SK-N-SH (cell line): ENCODE measurements at regions not wholly inside any gene's neighbourhood (a gene's known extent, or its start where the extent isn't known, plus 50 kb on each side); places are given as distances from the start of the nearest gene placed in this dataset.

Experiments used
- CTCF ChIA-PET: fragments of 300-600, 350-600 bp; formaldehyde crosslinking; extraction: SDS; loops from one replicate; lab custom pipeline; 2021; lab: Yijun Ruan, JAX
- POLR2A ChIA-PET: fragments of 350-600 bp; sonication (Branson Sonifier 250); formaldehyde crosslinking; extraction: SDS; loops from one replicate; lab custom pipeline; 2020; ENCODE audit warnings: antibody characterized with exemption, inconsistent platforms; lab: Yijun Ruan, JAX
- DNase-seq: peaks from one replicate; pipeline ENCODE4 v3.0.0; 2012
- H2AFZ ChIP-seq: fragments of 200-600 bp; sonication (generic); 2 replicates; pipeline ENCODE4 v1.8.1; 2016; ENCODE audit warnings: antibody characterized with exemption, mild to moderate bottlenecking, low read depth
- H3F3A ChIP-seq: fragments of 200-600 bp; sonication (generic); replicated peaks from 2 replicates; pipeline ENCODE3; 2016; ENCODE audit warnings: antibody characterized with exemption, mild to moderate bottlenecking; ENCODE audit not compliant: insufficient read depth
- H3K27ac ChIP-seq, 2 experiments: fragments of 200-500 bp in 1 of 2; fragments of 200-600 bp in 1 of 2; sonication (Bioruptor generic) in 1 of 2; sonication (generic), shearing (Covaris generic) in 1 of 2; 2 replicates each; pipeline versions ENCODE4 v1.5.1 to v1.6.1; 2014 to 2016; ENCODE audit warnings: low read depth in 2 of 2, inconsistent platforms in 1 of 2, low read length in 1 of 2, mild to moderate bottlenecking in 1 of 2, mixed read lengths in 1 of 2
- H3K27me3 ChIP-seq: fragments of 200-600 bp; sonication (generic), shearing (Covaris generic); 2 replicates; pipeline ENCODE4 v1.6.1; 2016; ENCODE audit warnings: mixed run types; ENCODE audit not compliant: insufficient read depth
- H3K36me3 ChIP-seq, 2 experiments: fragments of 200-500 bp in 1 of 2; fragments of 200-600 bp in 1 of 2; sonication (Bioruptor generic) in 1 of 2; sonication (generic) in 1 of 2; replicated peaks in 1 of 2; 2 replicates each; pipeline versions ENCODE3 to v1.5.1; 2014 to 2016; ENCODE audit warnings: low read length in 1 of 2, mild to moderate bottlenecking in 1 of 2; ENCODE audit not compliant: insufficient read depth in 2 of 2, control insufficient read depth in 1 of 2
- H3K4me1 ChIP-seq, 2 experiments: fragments of 200-500 bp in 1 of 2; fragments of 200-600 bp in 1 of 2; sonication (Bioruptor generic) in 1 of 2; sonication (generic), shearing (Covaris generic) in 1 of 2; 2 replicates each; pipeline versions ENCODE4 v1.5.1 to v1.6.1; 2014 to 2016; ENCODE audit warnings: low read depth in 1 of 2, low read length in 1 of 2, mixed run types in 1 of 2; ENCODE audit not compliant: insufficient read depth in 2 of 2, control insufficient read depth in 1 of 2
- H3K4me2 ChIP-seq: fragments of 200-600 bp; sonication (generic), shearing (Covaris generic); 2 replicates; pipeline ENCODE4 v1.6.1; 2017; ENCODE audit warnings: mixed run types
- H3K4me3 ChIP-seq, 2 experiments: fragments of 200-500 bp in 1 of 2; fragments of 200-600 bp in 1 of 2; sonication (Bioruptor generic) in 1 of 2; sonication (generic), shearing (Covaris generic) in 1 of 2; 2 replicates each; pipeline versions ENCODE4 v1.5.1 to v1.8.1; 2014 to 2016; ENCODE audit warnings: low read depth in 2 of 2, inconsistent platforms in 1 of 2, low read length in 1 of 2, mild to moderate bottlenecking in 1 of 2, mixed read lengths in 1 of 2, moderate library complexity in 1 of 2
- H3K79me2 ChIP-seq: fragments of 200-600 bp; sonication (generic); 2 replicates; pipeline ENCODE4 v1.8.1; 2017; ENCODE audit warnings: mild to moderate bottlenecking; ENCODE audit not compliant: insufficient read depth
- H3K9ac ChIP-seq: fragments of 200-600 bp; sonication (generic); 2 replicates; pipeline ENCODE4 v1.6.1; 2017; ENCODE audit warnings: mixed run types
- H3K9me2 ChIP-seq: fragments of 200-600 bp; sonication (generic); 2 replicates; pipeline ENCODE4 v1.6.1; 2017; ENCODE audit warnings: mixed run types
- H3K9me3 ChIP-seq: fragments of 200-600 bp; sonication (generic); 2 replicates; pipeline ENCODE4 v1.6.1; 2017; ENCODE audit warnings: mixed run types, mild to moderate bottlenecking, moderate library complexity
- H4K20me1 ChIP-seq: fragments of 200-600 bp; sonication (generic); 2 replicates; pipeline ENCODE4 v1.6.1; 2017; ENCODE audit warnings: mild to moderate bottlenecking, mixed run types; ENCODE audit not compliant: insufficient read depth
- EP300 ChIP-seq, 2 experiments: IDR thresholded peaks; 2 replicates each; pipeline versions ENCODE4 v1.4.0 to v1.6.1; 2012; ENCODE audit warnings: borderline replicate concordance in 1 of 2, low read depth in 1 of 2, low read length in 1 of 2
- FOXJ3 ChIP-seq: sonication (generic); formaldehyde crosslinking; IDR thresholded peaks from 2 replicates; pipeline ENCODE4 v1.5.1; 2020; ENCODE audit warnings: mild to moderate bottlenecking, missing genetic modification reagents
- FOXM1 ChIP-seq: IDR thresholded peaks from 2 replicates; pipeline ENCODE4 v1.4.0; 2012; ENCODE audit warnings: low read depth, mild to moderate bottlenecking
- JUND ChIP-seq: IDR thresholded peaks from 2 replicates; pipeline ENCODE4 v1.4.0; 2012
- MEF2A ChIP-seq: IDR thresholded peaks from 2 replicates; pipeline ENCODE4 v1.4.0; 2012; ENCODE audit warnings: low read depth, borderline replicate concordance
- MXI1 ChIP-seq: IDR thresholded peaks from 2 replicates; pipeline ENCODE4 v1.6.1; 2012; ENCODE audit warnings: mild to moderate bottlenecking, low read depth, low read length, improper control_type of control experiment
- NRF1 ChIP-seq: IDR thresholded peaks from 2 replicates; pipeline ENCODE4 v1.6.1; 2012; ENCODE audit warnings: low read depth, mild to moderate bottlenecking, low read length
- POLR2AphosphoS5 ChIP-seq: IDR thresholded peaks from 2 replicates; pipeline ENCODE4 v1.6.1; 2012; ENCODE audit warnings: low read depth, low read length
- RAD21 ChIP-seq: IDR thresholded peaks from 2 replicates; pipeline ENCODE4 v1.6.1; 2012; ENCODE audit warnings: mild to moderate bottlenecking, low read length
- RCOR1 ChIP-seq: fragments of 150-350 bp; IDR thresholded peaks from 2 replicates; pipeline ENCODE4 v1.6.1; 2017; ENCODE audit warnings: antibody characterized with exemption, low read length
- RFX5 ChIP-seq: IDR thresholded peaks from 2 replicates; pipeline ENCODE4 v1.6.1; 2012; ENCODE audit warnings: mild to moderate bottlenecking, improper control_type of control experiment, low read length
- SMC3 ChIP-seq: IDR thresholded peaks from 2 replicates; pipeline ENCODE4 v1.6.1; 2012; ENCODE audit warnings: low read depth, low read length, improper control_type of control experiment
- TCF12 ChIP-seq: IDR thresholded peaks from 2 replicates; pipeline ENCODE4 v1.4.0; 2012
- TEAD4 ChIP-seq: IDR thresholded peaks from 2 replicates; pipeline ENCODE4 v1.4.0; 2012; ENCODE audit warnings: mild to moderate bottlenecking, borderline replicate concordance; ENCODE audit not compliant: insufficient read depth
- YY1 ChIP-seq: IDR thresholded peaks from 2 replicates; pipeline ENCODE4 v1.4.0; 2012; ENCODE audit warnings: low read depth, mild to moderate bottlenecking
- WGBS: methylation state at CpG from one replicate; pipeline ENCODE4 v1.1.6; 2017; ENCODE audit warnings: low lambda C conversion rate; 5-methylcytosine and 5-hydroxymethylcytosine counted together
- TF ChIP-seq, protein P1 (sequence below): IDR thresholded peaks from 2 replicates; pipeline ENCODE4 v1.4.0; 2012; ENCODE audit warnings: low read depth, borderline replicate concordance
- TF ChIP-seq, protein P2 (sequence below): fragments of 150-350 bp; IDR thresholded peaks from 2 replicates; pipeline ENCODE4 v1.6.1; 2017; ENCODE audit warnings: antibody characterized with exemption, low read length, low read depth, borderline replicate concordance
- TF ChIP-seq, protein P3 (sequence below): IDR thresholded peaks from 2 replicates; pipeline ENCODE4 v1.4.0; 2012; ENCODE audit warnings: low read depth, borderline replicate concordance
- TF ChIP-seq, protein P4 (sequence below): IDR thresholded peaks from 2 replicates; pipeline ENCODE4; 2012
- TF ChIP-seq, protein P5 (sequence below): fragments of 200-600 bp; sonication (generic); IDR thresholded peaks from 2 replicates; pipeline ENCODE4 v1.6.1; 2017; ENCODE audit warnings: antibody characterized with exemption, mild to moderate bottlenecking, moderate library complexity

DNA sequence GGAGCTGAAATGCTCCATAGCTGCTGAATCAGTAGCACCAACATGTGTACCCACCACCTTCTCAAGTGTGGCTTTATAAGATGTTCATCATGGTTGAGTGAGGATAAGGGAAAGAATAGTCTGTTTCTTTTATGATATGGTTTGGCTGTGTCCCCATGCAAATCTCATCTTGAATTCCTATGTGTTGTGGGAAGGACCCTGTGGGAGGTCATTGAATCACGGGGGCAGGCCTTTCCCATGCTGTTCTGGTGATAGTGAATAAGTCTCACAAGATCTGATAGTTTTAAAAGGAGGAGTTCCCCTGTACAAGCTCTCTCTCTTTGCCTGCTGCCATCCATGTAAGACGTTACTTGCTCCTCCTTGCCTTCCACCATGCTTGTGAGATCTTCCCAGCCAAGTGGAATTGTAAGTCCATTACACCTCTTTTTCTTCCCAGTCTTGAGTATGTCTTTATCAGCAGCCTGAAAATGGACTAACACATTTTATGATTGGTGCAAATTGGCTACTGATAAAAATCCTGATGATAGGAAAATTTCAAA is 799.9 kb downstream of the TNS3 start:
- Histone ChIP-seq H3F3A (no peaks in the 10 kb centered on the region), H3K79me2 (no peaks in the 10 kb centered on the region), H3K36me3 (no peaks in the 10 kb centered on the region), H3K9ac (no peak overlapping the region), H3K9me2 (no peaks in the 10 kb centered on the region), H4K20me1 (no peaks in the 10 kb centered on the region), H2AFZ (no peak overlapping the region), H3K4me3 (no peak overlapping the region), H3K9me3 (peaks cover 8% of the 10 kb centered on the region; the same call in 1 of the 2 replicates), H3K4me1 (peaks cover 0 to 15% of the 10 kb centered on the region in 2 experiments; a peak in 1 of 4 replicates), H3K27me3 (no peaks in the 10 kb centered on the region), H3K27ac (no peak overlapping the region), H3K4me2 (no peak overlapping the region)
- 41% methylated on average over 2 of the region's 2 CpGs for WGBS
- DNase-seq: no peak
- CTCF ChIA-PET: interaction anchor here (1.1 kb wide), 1 partner anchor 91 kb away, joined by 3 read pairs; no protein-coding TSS in a partner anchor
- TF ChIP-seq EP300 (IDR thresholded peaks at IDR 0.05; ENCODE audit: borderline replicate concordance in 1 of 2, low read depth in 1 of 2, low read length in 1 of 2) (no peak), RFX5 (no peak), MXI1 (no peak), JUND (no peak), FOXJ3 (CRISPR knock-in tag) (no peak), NRF1 (no peak), FOXM1 (no peak), RCOR1 (no peak), MEF2A (no peak), SMC3 (no peak), TEAD4 (no peak), POLR2AphosphoS5 (no peak), RAD21 (no peak), TCF12 (no peak), YY1 (no peak)
- TF ChIP-seq, protein P1, sequence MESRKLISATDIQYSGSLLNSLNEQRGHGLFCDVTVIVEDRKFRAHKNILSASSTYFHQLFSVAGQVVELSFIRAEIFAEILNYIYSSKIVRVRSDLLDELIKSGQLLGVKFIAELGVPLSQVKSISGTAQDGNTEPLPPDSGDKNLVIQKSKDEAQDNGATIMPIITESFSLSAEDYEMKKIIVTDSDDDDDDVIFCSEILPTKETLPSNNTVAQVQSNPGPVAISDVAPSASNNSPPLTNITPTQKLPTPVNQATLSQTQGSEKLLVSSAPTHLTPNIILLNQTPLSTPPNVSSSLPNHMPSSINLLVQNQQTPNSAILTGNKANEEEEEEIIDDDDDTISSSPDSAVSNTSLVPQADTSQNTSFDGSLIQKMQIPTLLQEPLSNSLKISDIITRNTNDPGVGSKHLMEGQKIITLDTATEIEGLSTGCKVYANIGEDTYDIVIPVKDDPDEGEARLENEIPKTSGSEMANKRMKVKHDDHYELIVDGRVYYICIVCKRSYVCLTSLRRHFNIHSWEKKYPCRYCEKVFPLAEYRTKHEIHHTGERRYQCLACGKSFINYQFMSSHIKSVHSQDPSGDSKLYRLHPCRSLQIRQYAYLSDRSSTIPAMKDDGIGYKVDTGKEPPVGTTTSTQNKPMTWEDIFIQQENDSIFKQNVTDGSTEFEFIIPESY: no peak
- TF ChIP-seq, protein P2, sequence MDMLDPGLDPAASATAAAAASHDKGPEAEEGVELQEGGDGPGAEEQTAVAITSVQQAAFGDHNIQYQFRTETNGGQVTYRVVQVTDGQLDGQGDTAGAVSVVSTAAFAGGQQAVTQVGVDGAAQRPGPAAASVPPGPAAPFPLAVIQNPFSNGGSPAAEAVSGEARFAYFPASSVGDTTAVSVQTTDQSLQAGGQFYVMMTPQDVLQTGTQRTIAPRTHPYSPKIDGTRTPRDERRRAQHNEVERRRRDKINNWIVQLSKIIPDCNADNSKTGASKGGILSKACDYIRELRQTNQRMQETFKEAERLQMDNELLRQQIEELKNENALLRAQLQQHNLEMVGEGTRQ: no peak
- TF ChIP-seq, protein P3, sequence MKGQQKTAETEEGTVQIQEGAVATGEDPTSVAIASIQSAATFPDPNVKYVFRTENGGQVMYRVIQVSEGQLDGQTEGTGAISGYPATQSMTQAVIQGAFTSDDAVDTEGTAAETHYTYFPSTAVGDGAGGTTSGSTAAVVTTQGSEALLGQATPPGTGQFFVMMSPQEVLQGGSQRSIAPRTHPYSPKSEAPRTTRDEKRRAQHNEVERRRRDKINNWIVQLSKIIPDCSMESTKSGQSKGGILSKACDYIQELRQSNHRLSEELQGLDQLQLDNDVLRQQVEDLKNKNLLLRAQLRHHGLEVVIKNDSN: no peak
- TF ChIP-seq, protein P4, sequence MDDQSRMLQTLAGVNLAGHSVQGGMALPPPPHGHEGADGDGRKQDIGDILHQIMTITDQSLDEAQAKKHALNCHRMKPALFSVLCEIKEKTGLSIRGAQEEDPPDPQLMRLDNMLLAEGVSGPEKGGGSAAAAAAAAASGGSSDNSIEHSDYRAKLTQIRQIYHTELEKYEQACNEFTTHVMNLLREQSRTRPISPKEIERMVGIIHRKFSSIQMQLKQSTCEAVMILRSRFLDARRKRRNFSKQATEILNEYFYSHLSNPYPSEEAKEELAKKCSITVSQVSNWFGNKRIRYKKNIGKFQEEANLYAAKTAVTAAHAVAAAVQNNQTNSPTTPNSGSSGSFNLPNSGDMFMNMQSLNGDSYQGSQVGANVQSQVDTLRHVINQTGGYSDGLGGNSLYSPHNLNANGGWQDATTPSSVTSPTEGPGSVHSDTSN: no peak
- TF ChIP-seq, protein P5, sequence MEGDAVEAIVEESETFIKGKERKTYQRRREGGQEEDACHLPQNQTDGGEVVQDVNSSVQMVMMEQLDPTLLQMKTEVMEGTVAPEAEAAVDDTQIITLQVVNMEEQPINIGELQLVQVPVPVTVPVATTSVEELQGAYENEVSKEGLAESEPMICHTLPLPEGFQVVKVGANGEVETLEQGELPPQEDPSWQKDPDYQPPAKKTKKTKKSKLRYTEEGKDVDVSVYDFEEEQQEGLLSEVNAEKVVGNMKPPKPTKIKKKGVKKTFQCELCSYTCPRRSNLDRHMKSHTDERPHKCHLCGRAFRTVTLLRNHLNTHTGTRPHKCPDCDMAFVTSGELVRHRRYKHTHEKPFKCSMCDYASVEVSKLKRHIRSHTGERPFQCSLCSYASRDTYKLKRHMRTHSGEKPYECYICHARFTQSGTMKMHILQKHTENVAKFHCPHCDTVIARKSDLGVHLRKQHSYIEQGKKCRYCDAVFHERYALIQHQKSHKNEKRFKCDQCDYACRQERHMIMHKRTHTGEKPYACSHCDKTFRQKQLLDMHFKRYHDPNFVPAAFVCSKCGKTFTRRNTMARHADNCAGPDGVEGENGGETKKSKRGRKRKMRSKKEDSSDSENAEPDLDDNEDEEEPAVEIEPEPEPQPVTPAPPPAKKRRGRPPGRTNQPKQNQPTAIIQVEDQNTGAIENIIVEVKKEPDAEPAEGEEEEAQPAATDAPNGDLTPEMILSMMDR: no peak
- POLR2A ChIA-PET: no interaction called here
